ENCODE measurements at regions not wholly inside any gene's neighbourhood (a gene's known extent, or its start where the extent isn't known, plus 50 kb on each side); places are given as distances from the start of the nearest gene placed in this dataset.

DNA sequence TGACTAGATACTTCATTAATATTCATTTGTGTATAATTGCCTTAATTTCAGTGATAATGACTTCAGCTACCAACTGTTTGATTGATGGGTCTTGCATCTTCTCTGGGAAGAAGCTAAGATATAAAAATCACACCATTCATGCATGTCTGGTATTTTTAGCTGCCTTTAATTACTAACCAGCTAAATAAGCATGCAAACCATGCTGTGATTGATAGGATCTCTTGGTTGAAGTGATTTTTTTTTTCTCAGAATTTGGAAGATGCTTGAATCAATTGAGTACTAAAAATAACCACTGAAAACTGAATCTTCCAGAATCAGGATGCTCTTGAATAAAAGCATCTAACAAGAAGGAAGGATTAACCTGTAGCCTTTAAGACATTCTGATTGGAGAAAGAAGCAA is 668.8 kb downstream of the TDRD15 start:
- Histone ChIP-seq H2BK5ac (ENCODE audit: low read depth, low read length, poor library complexity, severe bottlenecking) (no peak overlapping the region), H3K4ac (ENCODE audit: low read depth, low read length) (no peak overlapping the region), H3K23ac (ENCODE audit: low read depth, low read length) (no peak overlapping the region), H3K9me1 (ENCODE audit: insufficient read depth, low read length) (no peaks in the 10 kb centered on the region), H2BK15ac (ENCODE audit: low read depth, low read length) (no peak overlapping the region), H2BK20ac (ENCODE audit: low read depth, low read length) (no peak overlapping the region), H3K27ac (ENCODE audit: insufficient read depth, low read length) (no peak overlapping the region), H3K4me1 (ENCODE audit: control insufficient read depth, insufficient read depth, low read length) (peaks cover 1% of the 10 kb centered on the region; the same call in 1 of the 2 replicates), H3K4me3 (ENCODE audit: insufficient read depth, low read depth, low read length) (no peak overlapping the region), H3K56ac (ENCODE audit: extremely low read depth, insufficient read depth, low read length) (no peak overlapping the region), H3K79me1 (ENCODE audit: low read depth in 1 of 2, low read length in 2 of 2) (no peaks in the 10 kb centered on the region), H3K14ac (replicated peaks; ENCODE audit: low read depth, low read length) (no peak overlapping the region), H4K91ac (ENCODE audit: insufficient read depth, low read depth, low read length) (no peak overlapping the region), H4K8ac (ENCODE audit: low read depth in 2 of 2, low read length in 2 of 2) (no peak overlapping the region), H4K20me1 (ENCODE audit: insufficient read depth, low read length) (no peaks in the 10 kb centered on the region), H2AK9ac (replicated peaks; ENCODE audit: low read depth, low read length, poor library complexity) (no peak overlapping the region), H3K27me3 (ENCODE audit: control insufficient read depth, insufficient read depth, low read length) (no peaks in the 10 kb centered on the region), H3K9me3 (ENCODE audit: control insufficient read depth, insufficient read depth, low read length) (no peaks in the 10 kb centered on the region), H4K5ac (ENCODE audit: low read depth, low read length) (no peak overlapping the region), H3K18ac (ENCODE audit: low read depth, low read length) (no peak overlapping the region), H3K36me3 (ENCODE audit: control insufficient read depth, insufficient read depth, low read length) (no peaks in the 10 kb centered on the region), H2BK120ac (ENCODE audit: low read depth, low read length) (no peak overlapping the region), H3K4me2 (ENCODE audit: low read depth, low read length) (no peak overlapping the region), H2AFZ (replicated peaks; ENCODE audit: low read length, poor library complexity) (no peak overlapping the region), H2AK5ac (ENCODE audit: low read depth, low read length) (no peak overlapping the region), H3K9ac (ENCODE audit: low read depth, low read length) (no peak overlapping the region)
- in situ Hi-C loops (cut with MboI; ENCODE audit: low sequenced_read_pairs), result no loop called here
- dilution Hi-C loops (cut with HindIII; ENCODE audit: low sequenced_read_pairs, unreplicated experiment), result no loop called here
- BruUV-seq (replicated peaks), result no TSS peak
- intact Hi-C loops (cut with micrococcal nuclease), result no loop called here
- DNase-seq (no peak), ATAC-seq (ENCODE audit: low read depth) (no peak)
- no peak for TF ChIP-seq MXI1 (IDR thresholded peaks at IDR 0.05; ENCODE audit: borderline replicate concordance, low read depth, low read length)
- no peak for TF ChIP-seq SMC3 (IDR thresholded peaks at IDR 0.05; ENCODE audit: low read depth, low read length)
- TF ChIP-seq CEBPB (IDR thresholded peaks at IDR 0.05; ENCODE audit: low read depth, low read length), result no peak
- TF ChIP-seq FOS (IDR thresholded peaks at IDR 0.05; ENCODE audit: low read depth, low read length), result no peak
- no peak for TF ChIP-seq USF2 (IDR thresholded peaks at IDR 0.05; ENCODE audit: low read depth, low read length)
- TF ChIP-seq RAD21 (IDR thresholded peaks at IDR 0.05; ENCODE audit: low read length), result no peak
- TF ChIP-seq NFE2L2 (IDR thresholded peaks at IDR 0.05; ENCODE audit: low read depth, low read length), result no peak
- TF ChIP-seq RCOR1 (IDR thresholded peaks at IDR 0.05; ENCODE audit: insufficient replicate concordance, low read length), result no peak
- no peak for TF ChIP-seq ELK1 (IDR thresholded peaks at IDR 0.05; ENCODE audit: borderline replicate concordance, low read depth, low read length)
- no peak for TF ChIP-seq RFX5 (IDR thresholded peaks at IDR 0.05; ENCODE audit: low read depth, low read length)
- POLR2A ChIA-PET (ENCODE audit: unreplicated experiment), result no interaction called here
- CTCF ChIA-PET, result no interaction called here

Measured in IMR-90 (cell line).